HCT116 (cell line): ENCODE measurements at regions not wholly inside any gene's neighbourhood (a gene's known extent, or its start where the extent isn't known, plus 50 kb on each side); places are given as distances from the start of the nearest gene placed in this dataset.
"Not testable (repeated sequence)": the region's sequence is repeated elsewhere in the genome, so short reads cannot be mapped to it uniquely, and the experiment has no call there.

Experiments
- ATAC-seq: fragments of 200-7000 bp; cut with Tn5 transposase; 2 replicates; pipeline ENCODE4 v1.9.1; 2020; ENCODE audit warnings: mild to moderate bottlenecking, moderate library complexity
- BruUV-seq: library from RNA; stranded (reverse); fragments of 400-500 nt; replicated peaks from 2 replicates; lab custom pipeline; 2021; lab: Mats Ljungman, UMichigan
- CTCF ChIA-PET: fragments of 300-600 bp; sonication (Branson Sonifier 250); formaldehyde crosslinking; loops from one replicate; lab custom pipeline; 2021; ENCODE audit warnings: antibody characterized with exemption; lab: Charles Lee
- POLR2A ChIA-PET: fragments of 300-600, 350-600 bp; sonication (Branson Sonifier 250); formaldehyde crosslinking; loops from one replicate; lab custom pipeline; 2021; ENCODE audit warnings: antibody characterized with exemption; lab: Charles Lee
- RAD21 ChIA-PET, 2 experiments: fragments of 300-600 bp; sonication (Branson Sonifier 250); formaldehyde crosslinking; loops; one replicate each; lab custom pipeline; 2023; ENCODE audit warnings: low total read pairs in 2 of 2; ENCODE audit not compliant: uncharacterized antibody in 2 of 2, unreplicated experiment in 2 of 2, low non-redundant PET in 1 of 2; lab: Charles Lee
- DNase-seq: peaks from one replicate; pipeline ENCODE4 v3.0.0-alpha.2; 2010; ENCODE audit warnings: low read depth, low spot score
- H2AFZ ChIP-seq: fragments of 200-600 bp; shearing (Covaris generic), sonication (generic); 2 replicates; pipeline ENCODE4 v1.6.1; 2017; ENCODE audit warnings: low read depth, mixed run types, mixed read lengths, antibody characterized with exemption, low read length; ENCODE audit not compliant: poor library complexity, severe bottlenecking
- H3K27ac ChIP-seq: 2 replicates; pipeline ENCODE4 v1.5.1; 2012; ENCODE audit warnings: low read depth, low read length
- H3K27me3 ChIP-seq: fragments of 200-600 bp; sonication (generic); 2 replicates; pipeline ENCODE4 v1.6.1; 2016; ENCODE audit warnings: mixed run types, low read length, mixed read lengths; ENCODE audit not compliant: insufficient read depth
- H3K36me3 ChIP-seq, 2 experiments: fragments of 200-500 bp in 1 of 2; fragments of 200-600 bp in 1 of 2; sonication (Bioruptor generic) in 1 of 2; sonication (generic) in 1 of 2; 2 replicates each; pipeline versions ENCODE4 v1.5.1 to v1.6.1; 2014 to 2016; ENCODE audit warnings: low read length in 2 of 2, inconsistent platforms in 1 of 2, mixed read lengths in 1 of 2, mixed run types in 1 of 2; ENCODE audit not compliant: insufficient read depth in 2 of 2, control insufficient read depth in 1 of 2
- H3K4me1 ChIP-seq, 2 experiments: fragments of 200-600 bp in 1 of 2; sonication (generic) in 1 of 2; 2 replicates each; pipeline versions ENCODE4 v1.5.1 to v1.6.1; 2012 to 2017; ENCODE audit warnings: low read length in 2 of 2, inconsistent platforms in 1 of 2, mild to moderate bottlenecking in 1 of 2, mixed read lengths in 1 of 2, mixed run types in 1 of 2, moderate library complexity in 1 of 2; ENCODE audit not compliant: insufficient read depth in 2 of 2, control insufficient read depth in 1 of 2
- H3K4me2 ChIP-seq: fragments of 200-600 bp; sonication (generic); 2 replicates; pipeline ENCODE4 v1.6.1; 2017; ENCODE audit warnings: mixed run types, low read length, mixed read lengths
- H3K4me3 ChIP-seq, 2 experiments: fragments of 200-600 bp in 1 of 2; sonication (generic) in 1 of 2; replicated peaks in 1 of 2; 2 replicates each; pipeline ENCODE4 v1.5.1; 2011 to 2016; ENCODE audit warnings: low read length in 2 of 2, control low read depth in 1 of 2, low read depth in 1 of 2, mild to moderate bottlenecking in 1 of 2, mixed read lengths in 1 of 2, mixed run types in 1 of 2
- H3K79me2 ChIP-seq: fragments of 200-600 bp; sonication (generic); 2 replicates; pipeline ENCODE4 v1.6.1; 2017; ENCODE audit warnings: mild to moderate bottlenecking, mixed run types, low read length, moderate library complexity, mixed read lengths; ENCODE audit not compliant: insufficient read depth
- H3K9ac ChIP-seq: fragments of 200-600 bp; sonication (generic); 2 replicates; pipeline ENCODE4 v1.6.1; 2016; ENCODE audit warnings: low read length, mixed read lengths
- H3K9me2 ChIP-seq: fragments of 200-600 bp; sonication (generic), shearing (Covaris generic); 2 replicates; pipeline ENCODE4 v1.6.1; 2017; ENCODE audit warnings: mixed run types, mild to moderate bottlenecking, moderate library complexity; ENCODE audit not compliant: insufficient read depth
- H3K9me3 ChIP-seq, 2 experiments: fragments of 200-500 bp in 1 of 2; fragments of 200-600 bp in 1 of 2; sonication (Bioruptor generic) in 1 of 2; sonication (generic) in 1 of 2; 2 replicates each; pipeline ENCODE4 v1.6.1; 2014 to 2017; ENCODE audit warnings: low read length in 2 of 2, mixed read lengths in 2 of 2, inconsistent platforms in 1 of 2, low read depth in 1 of 2, mild to moderate bottlenecking in 1 of 2, mixed run types in 1 of 2, moderate library complexity in 1 of 2; ENCODE audit not compliant: control insufficient read depth in 1 of 2, insufficient read depth in 1 of 2
- H4K20me1 ChIP-seq: fragments of 200-600 bp; sonication (generic), shearing (Covaris generic); 2 replicates; pipeline ENCODE4 v1.6.1; 2017; ENCODE audit warnings: mixed run types, mild to moderate bottlenecking, moderate library complexity; ENCODE audit not compliant: insufficient read depth
- intact Hi-C: fragments of 100-400 bp; cut with micrococcal nuclease; formaldehyde crosslinking; loops from 2 replicates; pipeline ENCODE4 v1.10.0; 2022

DNA sequence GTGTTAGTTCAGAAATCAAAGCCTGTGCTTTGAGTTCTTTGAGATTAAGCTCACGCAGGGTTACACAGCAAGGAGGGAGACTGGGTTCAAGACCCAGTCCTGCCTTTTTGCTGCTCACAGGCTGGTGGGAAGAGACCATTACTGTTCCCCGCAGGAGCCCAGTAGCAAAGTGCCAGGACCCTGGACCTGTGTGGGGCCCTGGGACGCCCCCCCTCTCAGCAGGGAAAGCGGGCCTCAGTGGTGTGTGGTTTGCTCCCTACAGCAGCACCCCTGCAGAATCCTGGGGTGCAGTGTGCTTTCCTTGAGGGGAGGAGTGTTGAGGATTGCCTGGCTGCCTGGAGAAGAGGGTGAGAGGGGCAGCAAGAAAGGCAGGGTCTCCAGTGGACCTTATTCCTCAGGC lies 231.1 kb downstream of the POTEH start:
- H4K20me1 ChIP-seq, POLR2A ChIA-PET, H3K36me3 ChIP-seq, H3K4me3 ChIP-seq, ATAC-seq, CTCF ChIA-PET, H2AFZ ChIP-seq, H3K9ac ChIP-seq, H3K27me3 ChIP-seq, H3K9me2 ChIP-seq, DNase-seq, H3K9me3 ChIP-seq, H3K4me2 ChIP-seq, H3K4me1 ChIP-seq, intact Hi-C loops, RAD21 ChIA-PET, H3K27ac ChIP-seq, H3K79me2 ChIP-seq, BruUV-seq: not testable (repeated sequence)

GRCh38 chr22:15922132-15922531 lies 232.3 kb downstream of the POTEH start:
- H2AFZ ChIP-seq, H3K9ac ChIP-seq, H3K9me2 ChIP-seq, intact Hi-C loops, H3K27me3 ChIP-seq, H3K27ac ChIP-seq, H3K36me3 ChIP-seq, H3K4me3 ChIP-seq, BruUV-seq, H3K4me2 ChIP-seq, H3K4me1 ChIP-seq, ATAC-seq, RAD21 ChIA-PET, H3K79me2 ChIP-seq, POLR2A ChIA-PET, CTCF ChIA-PET, H4K20me1 ChIP-seq, H3K9me3 ChIP-seq, DNase-seq: not testable (repeated sequence)

- intact Hi-C loops, ATAC-seq, POLR2A ChIA-PET: not testable (repeated sequence)
Measured at GRCh38 chr22:15922666-15923065, 232.8 kb downstream of the POTEH start.

GRCh38 chr22:15924820-15925219 lies 235.0 kb downstream of the POTEH start:
- DNase-seq, intact Hi-C loops, H3K9ac ChIP-seq, H3K4me1 ChIP-seq, H3K79me2 ChIP-seq, H3K9me3 ChIP-seq, CTCF ChIA-PET, H3K36me3 ChIP-seq, POLR2A ChIA-PET, RAD21 ChIA-PET, BruUV-seq, H2AFZ ChIP-seq, H3K27me3 ChIP-seq, H4K20me1 ChIP-seq, H3K4me2 ChIP-seq, H3K9me2 ChIP-seq, H3K27ac ChIP-seq, H3K4me3 ChIP-seq: not testable (repeated sequence)
- peak; percentile 85 for ATAC-seq

More at GRCh38 chr22:15922666-15923065, 232.8 kb downstream of the POTEH start:
- H3K79me2 ChIP-seq, H3K27ac ChIP-seq, H4K20me1 ChIP-seq, BruUV-seq, DNase-seq, H3K9ac ChIP-seq, H3K36me3 ChIP-seq, H3K4me1 ChIP-seq, H3K4me2 ChIP-seq, H3K9me2 ChIP-seq, RAD21 ChIA-PET, H2AFZ ChIP-seq, H3K27me3 ChIP-seq, CTCF ChIA-PET, H3K9me3 ChIP-seq, H3K4me3 ChIP-seq: not testable (repeated sequence)

DNA sequence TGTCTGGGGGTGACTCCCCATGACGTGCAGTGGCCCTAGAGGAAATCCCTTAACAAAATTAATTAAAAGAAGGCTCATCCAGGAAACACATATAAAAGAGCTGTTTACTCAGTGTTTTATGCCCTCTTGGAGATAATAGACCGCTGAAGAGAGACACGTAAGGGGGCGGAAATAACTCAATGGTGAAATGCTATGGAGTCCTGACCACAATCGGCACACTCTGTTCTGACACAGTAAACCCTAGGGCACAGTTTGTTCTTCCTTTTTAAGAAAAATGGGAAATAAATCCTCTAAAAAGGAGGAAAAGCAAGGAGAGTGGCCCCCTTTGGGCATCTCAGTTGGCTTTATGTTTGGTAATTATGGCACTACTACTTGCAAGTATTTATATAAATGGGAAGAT lies 237.3 kb downstream of the POTEH start:
- H3K27me3 ChIP-seq, H3K27ac ChIP-seq, H3K4me2 ChIP-seq, H2AFZ ChIP-seq, H3K79me2 ChIP-seq, RAD21 ChIA-PET, H4K20me1 ChIP-seq, H3K36me3 ChIP-seq, H3K4me1 ChIP-seq, CTCF ChIA-PET, DNase-seq, H3K9ac ChIP-seq, BruUV-seq, intact Hi-C loops, POLR2A ChIA-PET, H3K9me2 ChIP-seq, H3K4me3 ChIP-seq, H3K9me3 ChIP-seq, ATAC-seq: not testable (repeated sequence)
